GM23248 (cell line): ENCODE measurements at regions not wholly inside any gene's neighbourhood (a gene's known extent, or its start where the extent isn't known, plus 50 kb on each side); places are given as distances from the start of the nearest gene placed in this dataset.

ENCODE experiments used
- EZH2 ChIP-seq: fragments of 200-600 bp; sonication (generic); IDR thresholded peaks from 2 replicates; pipeline ENCODE4 v1.6.1; 2018; ENCODE audit warnings: antibody characterized with exemption, mild to moderate bottlenecking; ENCODE audit not compliant: insufficient read depth, poor library complexity, severe bottlenecking
- EZH2phosphoT487 ChIP-seq: fragments of 200-600 bp; sonication (generic); IDR thresholded peaks from 2 replicates; pipeline ENCODE4 v1.6.1; 2018; ENCODE audit warnings: antibody characterized with exemption, moderate library complexity, mild to moderate bottlenecking, low read depth; ENCODE audit not compliant: insufficient read depth

- TF ChIP-seq EZH2phosphoT487 (no peak), EZH2 (no peak)
These were observed 337.8 kb downstream of the CDH2 start for GRCh38 chr18:27839141-27839540.
